ENCODE measurements at regions not wholly inside any gene's neighbourhood (a gene's known extent, or its start where the extent isn't known, plus 50 kb on each side); places are given as distances from the start of the nearest gene placed in this dataset.

DNA sequence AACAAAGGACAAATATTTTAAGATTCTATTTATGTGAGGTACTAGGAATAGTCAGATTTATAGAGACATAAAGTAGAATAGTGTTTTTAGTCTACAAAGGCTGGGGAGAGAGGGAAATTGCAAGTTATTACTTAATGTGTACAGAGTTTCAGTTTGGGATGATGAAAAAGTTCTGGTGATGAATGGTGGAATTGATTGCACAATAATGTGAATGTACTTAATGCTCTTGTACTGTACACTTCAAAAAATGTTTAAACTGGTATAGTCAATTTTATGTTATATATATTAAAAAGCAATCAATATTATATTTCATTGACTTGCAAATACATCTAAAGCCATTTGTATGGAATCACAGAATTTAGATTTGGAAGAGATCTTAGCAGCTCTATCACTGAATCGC, 213.4 kb downstream of the PPP1R3A start:
- TF ChIP-seq, protein P1, sequence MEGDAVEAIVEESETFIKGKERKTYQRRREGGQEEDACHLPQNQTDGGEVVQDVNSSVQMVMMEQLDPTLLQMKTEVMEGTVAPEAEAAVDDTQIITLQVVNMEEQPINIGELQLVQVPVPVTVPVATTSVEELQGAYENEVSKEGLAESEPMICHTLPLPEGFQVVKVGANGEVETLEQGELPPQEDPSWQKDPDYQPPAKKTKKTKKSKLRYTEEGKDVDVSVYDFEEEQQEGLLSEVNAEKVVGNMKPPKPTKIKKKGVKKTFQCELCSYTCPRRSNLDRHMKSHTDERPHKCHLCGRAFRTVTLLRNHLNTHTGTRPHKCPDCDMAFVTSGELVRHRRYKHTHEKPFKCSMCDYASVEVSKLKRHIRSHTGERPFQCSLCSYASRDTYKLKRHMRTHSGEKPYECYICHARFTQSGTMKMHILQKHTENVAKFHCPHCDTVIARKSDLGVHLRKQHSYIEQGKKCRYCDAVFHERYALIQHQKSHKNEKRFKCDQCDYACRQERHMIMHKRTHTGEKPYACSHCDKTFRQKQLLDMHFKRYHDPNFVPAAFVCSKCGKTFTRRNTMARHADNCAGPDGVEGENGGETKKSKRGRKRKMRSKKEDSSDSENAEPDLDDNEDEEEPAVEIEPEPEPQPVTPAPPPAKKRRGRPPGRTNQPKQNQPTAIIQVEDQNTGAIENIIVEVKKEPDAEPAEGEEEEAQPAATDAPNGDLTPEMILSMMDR (IDR thresholded peaks at IDR 0.05) = no peak
- TF ChIP-seq POLR2A (IDR thresholded peaks at IDR 0.05) = no peak

Measured in thyroid gland (tissue), 4 donors.